Omental fat pad (tissue), 3 donors: ENCODE measurements at regions not wholly inside any gene's neighbourhood (a gene's known extent, or its start where the extent isn't known, plus 50 kb on each side); places are given as distances from the start of the nearest gene placed in this dataset.

Experiments used
- ATAC-seq: fragments of 150-250 bp; one replicate; pipeline ENCODE4 v1.9.1; 2016; ENCODE audit warnings: mild to moderate bottlenecking, moderate library complexity; ENCODE audit not compliant: low FRiP score
- DNase-seq: peaks from one replicate; pipeline ENCODE4 v3.0.0-alpha.2; 2019; ENCODE audit warnings: low spot score
- TF ChIP-seq, protein P1 (sequence below), 3 donors: fragments of 450-650 bp; IDR thresholded peaks; one replicate each; pipeline ENCODE4 v1.5.1; 2016 to 2017; ENCODE audit warnings: antibody characterized with exemption in 3 of 3, mild to moderate bottlenecking in 3 of 3, moderate library complexity in 2 of 3

DNA sequence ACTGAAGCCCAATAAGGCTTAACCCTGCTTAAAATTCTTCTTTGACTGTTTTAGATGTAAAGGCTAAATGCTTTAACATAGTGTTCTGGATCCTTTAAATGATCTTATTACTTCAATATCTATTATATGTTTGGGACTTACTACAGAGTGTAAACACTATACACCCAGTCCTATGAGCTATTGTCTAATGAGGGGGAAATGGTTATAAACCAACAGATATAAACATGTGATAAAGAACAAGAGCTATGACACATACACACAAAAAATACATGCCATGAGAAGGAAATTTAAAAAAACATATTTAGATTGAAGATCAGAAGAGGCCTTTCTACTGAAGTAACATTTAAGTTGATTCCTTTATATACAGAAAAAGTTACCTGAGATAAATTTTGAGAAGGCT, 505.1 kb downstream of the FOXG1 start:
- DNase-seq (no peak), ATAC-seq (no peak)
- TF ChIP-seq, protein P1, sequence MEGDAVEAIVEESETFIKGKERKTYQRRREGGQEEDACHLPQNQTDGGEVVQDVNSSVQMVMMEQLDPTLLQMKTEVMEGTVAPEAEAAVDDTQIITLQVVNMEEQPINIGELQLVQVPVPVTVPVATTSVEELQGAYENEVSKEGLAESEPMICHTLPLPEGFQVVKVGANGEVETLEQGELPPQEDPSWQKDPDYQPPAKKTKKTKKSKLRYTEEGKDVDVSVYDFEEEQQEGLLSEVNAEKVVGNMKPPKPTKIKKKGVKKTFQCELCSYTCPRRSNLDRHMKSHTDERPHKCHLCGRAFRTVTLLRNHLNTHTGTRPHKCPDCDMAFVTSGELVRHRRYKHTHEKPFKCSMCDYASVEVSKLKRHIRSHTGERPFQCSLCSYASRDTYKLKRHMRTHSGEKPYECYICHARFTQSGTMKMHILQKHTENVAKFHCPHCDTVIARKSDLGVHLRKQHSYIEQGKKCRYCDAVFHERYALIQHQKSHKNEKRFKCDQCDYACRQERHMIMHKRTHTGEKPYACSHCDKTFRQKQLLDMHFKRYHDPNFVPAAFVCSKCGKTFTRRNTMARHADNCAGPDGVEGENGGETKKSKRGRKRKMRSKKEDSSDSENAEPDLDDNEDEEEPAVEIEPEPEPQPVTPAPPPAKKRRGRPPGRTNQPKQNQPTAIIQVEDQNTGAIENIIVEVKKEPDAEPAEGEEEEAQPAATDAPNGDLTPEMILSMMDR (IDR thresholded peaks at IDR 0.05) = no peak

GRCh38 chr14:29273513-29273912, 506.9 kb downstream of the FOXG1 start:
- TF ChIP-seq, protein P1 (IDR thresholded peaks at IDR 0.05) = no peak
- no peak for DNase-seq
- no peak for ATAC-seq

- DNase-seq = no peak
- TF ChIP-seq, protein P1 (IDR thresholded peaks at IDR 0.05) = no peak
- no peak for ATAC-seq
Measured at GRCh38 chr14:29274890-29275596, 508.5 kb downstream of the FOXG1 start.

- no peak for ATAC-seq
- TF ChIP-seq, protein P1 (IDR thresholded peaks at IDR 0.05) = no peak
Measured at GRCh38 chr14:29278301-29279263, 512.0 kb downstream of the FOXG1 start.

GRCh38 chr14:29282169-29282568, 515.6 kb downstream of the FOXG1 start:
- no peak for DNase-seq
- TF ChIP-seq, protein P1 (IDR thresholded peaks at IDR 0.05) = no peak
- ATAC-seq = no peak

More at GRCh38 chr14:29278301-29279263, 512.0 kb downstream of the FOXG1 start:
- DNase-seq = no peak

DNA sequence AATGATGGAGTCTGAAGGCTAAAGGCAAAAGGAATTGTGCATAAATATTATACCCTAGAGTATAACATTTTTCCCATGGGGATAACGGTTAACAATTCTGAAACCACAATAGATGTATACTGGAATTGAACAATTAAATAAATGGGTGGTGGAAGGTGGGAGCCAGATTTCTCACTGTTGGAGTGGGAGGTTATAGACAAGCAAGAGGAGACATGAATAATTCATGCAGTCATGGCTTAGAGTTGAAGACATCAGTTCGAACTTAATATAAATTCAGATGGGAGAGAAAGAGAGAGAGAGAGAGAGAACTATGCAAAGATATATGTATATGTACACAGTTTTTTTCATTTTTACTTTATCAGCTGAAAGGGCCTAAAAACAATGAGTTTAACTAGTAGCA, 523.9 kb downstream of the FOXG1 start:
- no peak for ATAC-seq
- TF ChIP-seq, protein P1 (IDR thresholded peaks at IDR 0.05) = no peak
- no peak for DNase-seq
